ENCODE measurements at regions not wholly inside any gene's neighbourhood (a gene's known extent, or its start where the extent isn't known, plus 50 kb on each side); places are given as distances from the start of the nearest gene placed in this dataset.

DNA sequence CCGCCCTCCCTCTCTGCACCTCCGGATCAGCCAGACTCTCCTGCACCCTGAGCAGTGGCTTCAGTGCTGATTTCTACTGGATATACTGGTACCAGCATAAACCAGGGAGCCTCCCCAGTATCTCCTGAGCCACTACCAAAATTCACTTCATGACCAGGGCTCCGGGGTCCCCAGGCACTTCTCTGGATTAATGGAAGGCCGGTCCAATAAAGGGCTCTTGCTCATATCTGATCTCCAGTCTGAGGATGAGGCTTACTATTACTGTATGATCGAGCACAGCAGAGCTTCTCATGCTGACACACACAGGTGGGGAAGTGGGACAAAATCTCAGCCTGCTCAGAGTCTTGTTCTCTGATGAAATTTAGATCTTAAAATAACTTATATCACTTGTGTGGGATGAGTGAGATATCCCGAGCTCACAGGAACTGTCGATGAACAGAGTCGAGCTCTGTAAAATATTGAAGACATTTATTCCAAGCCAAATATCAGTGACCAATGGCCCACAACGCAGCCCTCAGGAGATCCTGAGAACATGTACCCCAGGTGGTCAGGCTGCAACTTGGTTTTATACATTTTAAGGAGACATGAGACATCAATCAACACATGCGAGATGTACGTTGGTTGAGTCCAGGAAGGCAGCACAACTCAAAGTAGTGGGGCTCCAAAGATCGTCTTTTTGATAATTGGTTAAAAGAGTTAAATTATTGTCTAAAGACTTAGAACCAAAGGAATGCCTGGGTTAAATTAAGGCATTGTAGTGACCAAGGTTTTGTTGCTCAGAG is 93.0 kb upstream of the TOP3B start:
- DNase-seq (ENCODE audit: low spot score) = no peak

DNA sequence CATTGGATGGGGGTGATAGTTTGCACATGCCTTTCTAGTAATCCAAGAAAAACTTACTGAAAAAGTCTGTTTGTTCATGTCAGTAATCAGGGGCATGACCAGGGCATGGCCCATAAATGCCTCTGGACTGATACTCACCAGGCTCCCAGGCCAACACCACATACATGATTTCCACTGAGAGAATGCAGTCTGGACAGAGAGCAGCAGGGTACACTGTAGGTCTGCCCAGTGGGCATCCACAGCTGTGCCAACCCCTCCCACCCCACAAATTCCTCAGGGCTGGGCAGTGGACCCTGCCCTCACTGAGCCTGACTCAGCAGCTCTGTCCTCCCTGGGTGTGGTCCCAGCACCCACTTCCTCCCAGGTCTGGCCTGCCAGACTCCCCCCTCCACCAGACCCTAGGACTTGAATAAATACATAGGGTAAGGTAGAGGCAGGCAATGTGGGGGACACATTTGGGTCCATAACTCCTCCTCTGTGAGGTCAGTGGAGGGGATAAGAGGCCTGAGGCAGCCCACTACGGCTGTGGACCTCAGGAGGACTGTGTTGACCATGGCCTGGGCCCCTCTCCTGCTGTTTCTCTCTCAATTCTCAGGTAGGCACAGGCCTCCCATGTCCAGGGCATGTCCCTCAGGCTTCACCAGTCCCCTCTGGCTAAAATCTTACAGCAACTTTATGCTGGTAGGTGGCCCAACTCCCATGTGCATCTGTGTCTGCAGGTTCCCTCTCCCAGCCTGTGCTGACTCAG is 92.2 kb upstream of the TOP3B start:
- no peak for DNase-seq (ENCODE audit: low spot score)

DNA sequence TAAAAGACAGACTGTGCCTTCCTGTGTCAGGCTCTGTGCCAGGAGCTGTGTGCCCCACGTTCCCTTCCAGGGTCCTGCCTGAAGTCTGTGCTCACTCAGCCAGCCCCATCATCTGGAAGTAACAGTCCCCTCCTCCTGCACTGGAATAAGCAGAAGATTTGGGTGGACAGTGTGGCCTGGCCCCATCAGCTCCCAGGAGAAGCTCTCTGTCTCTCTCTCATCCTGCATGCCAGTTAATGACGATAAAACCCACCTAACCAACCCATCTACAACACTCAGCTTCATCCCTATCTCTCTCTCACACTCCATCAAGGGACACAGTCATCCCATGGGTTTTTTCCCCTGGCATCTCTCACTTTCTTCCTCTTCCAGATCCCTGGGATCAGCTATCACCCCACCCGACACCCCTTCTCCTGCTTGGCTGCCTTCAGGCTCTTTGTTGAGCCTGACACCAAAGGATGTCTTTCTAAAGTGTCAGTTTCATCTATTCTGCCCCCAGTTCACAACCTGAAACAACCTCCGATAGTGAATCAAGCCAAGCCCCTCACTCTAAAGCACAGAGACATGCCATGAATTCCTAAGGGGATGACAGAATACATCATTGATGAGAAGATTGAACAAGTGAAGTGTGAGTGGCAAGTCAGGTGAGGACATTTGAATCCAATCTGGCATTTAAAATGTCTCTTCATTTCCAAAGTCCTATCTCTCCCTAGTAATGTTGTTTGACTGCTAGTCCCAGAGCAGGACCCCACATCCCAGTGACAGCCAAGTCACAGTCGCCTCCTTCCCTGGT is 91.4 kb upstream of the TOP3B start:
- no peak for DNase-seq (ENCODE audit: low spot score)

DNA sequence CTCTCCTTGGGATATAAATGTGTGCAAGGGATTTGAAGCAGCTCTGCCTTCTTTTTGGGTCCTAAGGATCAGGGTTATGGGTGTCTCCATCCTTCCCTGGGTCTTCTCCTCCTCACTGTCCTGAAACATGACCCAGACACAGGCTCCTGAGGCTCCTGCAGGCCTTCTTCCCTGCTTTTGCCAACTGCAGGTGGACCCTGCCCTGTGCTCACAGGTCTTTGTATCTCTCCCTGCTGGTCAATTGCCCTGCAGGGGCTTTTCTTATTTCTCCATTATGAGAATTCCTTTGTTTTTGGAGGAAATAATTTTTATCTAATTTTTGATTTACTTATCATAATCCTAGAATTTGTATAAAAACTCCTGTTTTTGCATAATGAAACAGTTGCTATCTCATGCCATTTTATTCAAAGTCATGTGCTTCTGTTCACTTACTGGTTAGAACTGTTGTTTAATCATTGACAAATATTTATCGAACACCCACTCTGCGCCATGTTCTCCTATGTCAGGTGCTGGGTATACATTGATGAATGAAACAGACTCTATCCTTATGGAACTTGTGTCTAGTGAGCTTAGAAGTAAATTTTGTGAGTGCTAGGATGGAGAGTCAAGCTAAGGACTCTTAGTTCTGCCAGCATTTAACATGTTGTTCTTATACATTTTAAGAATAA is 89.7 kb upstream of the TOP3B start:
- DNase-seq (ENCODE audit: low spot score) = no peak

DNA sequence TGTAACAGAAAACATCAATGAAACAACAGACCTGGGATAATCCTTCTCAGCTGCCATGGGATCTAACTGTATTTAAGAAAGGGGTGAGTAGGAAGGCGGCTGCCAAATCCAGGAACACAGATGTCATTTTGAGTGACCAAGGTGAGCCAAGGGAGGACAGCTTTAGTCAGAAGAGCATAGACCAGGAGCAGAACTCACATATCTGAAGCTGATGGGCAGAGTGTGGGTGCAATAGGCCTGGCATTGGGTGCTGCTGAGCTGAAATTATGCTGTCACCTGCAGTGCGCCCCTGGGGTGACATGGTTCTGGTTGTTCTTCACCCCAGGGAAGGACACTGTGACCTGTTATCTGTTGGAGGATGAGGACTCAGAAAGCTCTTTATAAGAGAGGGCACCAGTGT is 88.9 kb upstream of the TOP3B start:
- DNase-seq (ENCODE audit: low spot score) = no peak

DNA sequence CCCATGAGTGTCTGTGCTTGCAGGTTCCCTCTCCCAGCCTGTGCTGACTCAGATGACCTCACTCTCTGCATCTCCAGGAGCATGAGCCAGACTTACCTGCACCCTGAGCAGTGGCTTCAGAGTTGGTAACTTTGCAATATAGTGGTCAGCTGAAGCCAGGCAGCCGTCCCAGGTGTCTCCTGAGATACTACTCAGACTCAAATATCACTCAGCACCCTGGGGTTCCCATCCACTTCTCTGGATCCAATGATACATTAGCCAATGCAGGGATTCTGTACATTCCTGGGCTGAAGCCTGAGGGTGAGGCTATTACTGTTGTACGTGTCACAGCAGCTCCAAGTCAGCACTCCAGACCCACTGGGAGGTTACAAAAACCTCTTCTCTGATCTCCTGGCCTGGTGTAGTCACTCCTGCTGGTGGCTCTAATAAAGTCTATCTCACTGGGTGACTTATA is 87.8 kb upstream of the TOP3B start:
- no peak for DNase-seq (ENCODE audit: low spot score)

DNA sequence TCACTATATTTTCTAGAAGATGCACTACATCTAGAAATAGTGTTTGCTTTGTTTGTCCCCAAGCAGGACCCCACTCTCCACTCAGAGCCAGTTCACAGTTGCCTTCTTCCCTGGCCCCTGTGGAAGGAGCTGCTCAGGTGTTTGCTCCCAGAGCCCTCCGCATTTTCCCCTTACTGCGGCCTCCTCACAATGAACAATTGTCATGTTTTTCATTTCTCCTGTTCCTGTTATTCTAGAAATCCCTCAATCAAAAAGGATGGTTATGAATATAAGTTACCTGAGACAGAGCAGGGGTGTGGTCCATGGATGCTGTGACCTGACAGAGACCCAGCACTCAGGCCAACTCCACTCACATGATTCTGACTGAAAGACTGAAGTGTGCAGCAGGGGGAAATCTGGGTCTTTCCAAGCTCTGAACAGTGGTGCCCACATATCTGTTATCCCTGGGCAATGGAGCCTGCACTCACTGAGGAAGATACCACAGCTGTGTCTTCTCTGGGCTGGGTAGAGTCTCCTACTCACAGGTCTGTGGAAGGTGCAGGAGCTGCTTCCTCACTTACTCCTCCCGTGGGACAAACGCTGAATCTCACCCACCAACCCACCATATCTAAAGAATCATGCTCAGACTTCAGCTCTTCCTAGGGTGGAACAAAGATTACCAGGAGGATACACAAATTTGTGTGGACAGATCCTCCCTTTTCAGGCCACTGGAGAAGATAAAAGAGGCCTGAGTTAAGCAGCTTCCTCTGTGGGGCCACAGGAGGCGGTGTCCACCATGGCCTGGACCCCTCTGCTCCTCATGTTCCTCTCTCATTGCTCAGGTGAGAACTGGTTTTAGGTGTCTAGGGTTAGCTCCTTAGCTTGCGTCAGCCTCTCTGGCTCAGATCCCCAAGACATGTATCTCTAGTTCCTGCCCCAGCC is 87.1 kb upstream of the TOP3B start:
- no peak for DNase-seq (ENCODE audit: low spot score)

DNA sequence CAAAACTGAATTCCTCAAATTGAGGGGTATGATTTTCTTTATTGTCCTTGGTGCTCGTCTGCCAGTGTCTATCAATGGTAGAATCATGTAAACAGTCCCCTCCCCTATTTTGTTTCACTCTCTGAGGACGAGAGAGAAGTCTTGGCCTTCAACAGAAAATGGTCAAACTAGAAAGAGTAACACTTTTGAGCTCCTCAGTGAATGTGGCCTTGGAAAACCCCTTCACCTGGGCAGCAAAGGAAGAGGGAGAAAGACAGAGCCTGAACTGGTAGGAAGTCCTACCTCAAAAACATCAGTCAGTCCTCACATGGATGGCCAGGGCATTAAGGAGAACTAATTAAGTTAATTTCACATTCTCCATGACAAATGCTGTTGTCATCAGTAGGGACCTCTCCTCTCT is 86.1 kb upstream of the TOP3B start:
- DNase-seq (ENCODE audit: low spot score) = no peak

DNA sequence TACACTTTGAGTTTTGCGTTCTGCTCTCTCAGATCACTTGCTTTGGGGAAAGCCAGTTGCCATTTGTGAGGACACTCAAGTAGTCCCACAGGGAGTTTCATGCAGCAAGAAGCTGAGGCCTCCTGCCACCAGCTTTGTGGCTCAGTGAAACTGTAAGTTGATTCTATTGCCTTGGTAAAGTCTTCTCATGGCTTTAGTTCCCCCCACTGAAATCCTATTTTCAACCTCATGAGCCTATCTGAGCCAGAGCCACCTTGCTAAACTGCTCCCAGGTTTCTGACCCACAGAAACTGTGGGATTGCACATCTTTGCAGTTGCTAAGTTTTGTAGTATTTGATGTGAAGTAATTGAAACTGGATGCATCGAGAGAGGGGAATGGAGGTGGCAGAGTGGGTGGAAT is 85.4 kb upstream of the TOP3B start:
- no peak for DNase-seq (ENCODE audit: low spot score)

DNA sequence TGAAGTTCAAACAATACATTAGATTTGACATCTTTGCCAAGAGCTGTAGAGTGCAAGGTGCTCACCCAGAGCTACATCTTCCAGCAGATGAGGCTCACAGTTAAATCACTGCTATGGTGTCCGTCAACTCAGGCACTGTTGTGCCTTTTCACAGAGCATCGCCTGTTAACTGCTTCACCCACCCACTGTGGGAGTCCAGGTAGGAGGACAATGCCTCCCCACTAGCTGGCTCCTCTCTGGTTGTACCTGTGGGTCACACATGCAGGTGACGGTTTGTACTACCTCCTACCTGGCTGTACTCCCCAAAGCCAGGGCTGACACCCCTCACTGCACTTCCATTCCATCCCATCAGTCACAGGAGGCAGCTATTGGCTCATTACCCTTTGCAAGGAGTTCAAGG is 84.6 kb upstream of the TOP3B start:
- DNase-seq (ENCODE audit: low spot score) = no peak

DNA sequence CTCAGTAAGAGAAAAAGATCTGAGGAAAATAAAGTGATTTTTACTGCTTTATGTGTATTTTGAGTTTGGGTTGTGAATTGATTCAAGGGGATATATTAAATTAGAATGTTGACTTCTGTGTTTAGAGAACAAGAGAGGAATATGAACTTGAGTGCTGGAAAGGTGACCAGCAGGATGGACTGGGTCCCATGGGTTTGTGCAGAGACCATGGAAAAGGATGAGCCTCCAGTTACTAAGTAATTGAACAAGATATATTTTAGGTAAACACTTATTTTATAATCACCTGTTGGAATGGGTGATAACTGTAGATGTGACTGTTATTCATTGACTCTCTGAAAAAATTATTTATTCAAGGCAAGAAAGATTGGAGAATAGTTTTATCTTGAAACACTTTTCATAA is 82.0 kb upstream of the TOP3B start:
- DNase-seq (ENCODE audit: low spot score) = no peak

DNA sequence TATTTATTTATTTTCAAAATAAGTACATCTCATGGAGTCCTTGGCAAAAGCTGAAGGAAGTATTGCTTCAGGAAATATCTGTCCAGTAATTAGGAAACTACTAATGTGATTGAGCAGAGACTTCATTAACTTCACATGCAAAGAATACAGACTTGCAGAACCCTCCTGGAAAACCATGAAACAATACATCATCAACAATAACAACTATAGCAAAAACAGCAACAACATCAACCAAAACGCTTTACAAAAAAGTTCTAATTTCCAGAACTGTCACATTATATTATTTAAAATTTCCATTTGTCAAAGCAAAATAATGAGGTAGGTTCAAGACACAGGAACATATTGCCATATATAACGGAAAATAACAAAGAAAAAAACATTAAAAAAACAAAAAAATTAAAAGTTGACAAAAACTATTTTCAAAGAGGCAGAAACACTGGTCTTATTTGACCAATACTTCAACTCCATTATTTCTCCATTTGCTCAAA is 79.8 kb upstream of the TOP3B start:
- DNase-seq (ENCODE audit: low spot score) = no peak

DNA sequence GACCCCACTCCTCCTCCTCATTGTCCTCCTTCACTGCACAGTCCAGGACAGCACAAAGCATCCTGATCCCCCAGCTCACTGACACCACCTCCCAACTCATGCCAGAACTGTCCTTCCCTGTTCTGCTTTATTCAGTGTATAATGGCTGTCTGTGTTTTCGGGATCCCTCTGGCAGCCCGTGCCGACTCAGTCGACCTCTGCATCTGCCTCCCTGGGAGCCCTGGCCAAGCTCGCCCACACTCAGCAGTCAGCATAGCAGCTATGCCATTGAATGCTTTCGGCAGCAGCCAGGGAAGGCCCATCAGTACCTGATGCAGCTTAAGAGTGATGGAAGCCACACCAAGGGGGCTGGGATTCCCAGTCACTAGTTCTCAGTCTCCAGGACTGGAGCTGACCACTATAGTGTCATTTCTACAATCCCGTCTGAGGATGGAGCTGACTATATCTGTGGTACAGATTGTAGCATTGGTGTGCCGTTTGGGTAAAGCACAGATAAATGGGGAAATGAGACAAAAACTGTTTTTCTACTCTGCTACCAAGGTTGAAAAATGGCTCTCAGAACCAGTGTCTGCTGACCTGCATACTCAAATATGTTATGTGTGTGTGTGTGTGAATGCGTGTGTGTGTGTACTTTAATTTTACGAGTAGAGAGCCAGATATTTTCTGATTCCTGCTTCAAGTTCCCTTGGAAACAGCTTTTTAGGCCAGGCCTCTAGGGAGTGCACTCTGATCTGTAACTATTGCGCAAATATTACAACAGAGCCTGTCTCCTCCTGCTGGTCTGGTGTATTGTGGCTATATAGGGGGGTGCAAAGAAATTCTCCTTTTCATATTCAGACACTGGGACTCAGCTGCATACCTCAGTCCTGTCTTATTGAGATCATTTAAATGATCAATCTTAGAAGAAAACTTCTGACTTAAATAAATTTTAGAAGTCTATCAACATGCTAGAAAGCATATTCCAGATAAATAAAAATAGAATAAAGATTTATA is 78.8 kb upstream of the TOP3B start:
- DNase-seq (ENCODE audit: low spot score) = peak; percentile 75

DNA sequence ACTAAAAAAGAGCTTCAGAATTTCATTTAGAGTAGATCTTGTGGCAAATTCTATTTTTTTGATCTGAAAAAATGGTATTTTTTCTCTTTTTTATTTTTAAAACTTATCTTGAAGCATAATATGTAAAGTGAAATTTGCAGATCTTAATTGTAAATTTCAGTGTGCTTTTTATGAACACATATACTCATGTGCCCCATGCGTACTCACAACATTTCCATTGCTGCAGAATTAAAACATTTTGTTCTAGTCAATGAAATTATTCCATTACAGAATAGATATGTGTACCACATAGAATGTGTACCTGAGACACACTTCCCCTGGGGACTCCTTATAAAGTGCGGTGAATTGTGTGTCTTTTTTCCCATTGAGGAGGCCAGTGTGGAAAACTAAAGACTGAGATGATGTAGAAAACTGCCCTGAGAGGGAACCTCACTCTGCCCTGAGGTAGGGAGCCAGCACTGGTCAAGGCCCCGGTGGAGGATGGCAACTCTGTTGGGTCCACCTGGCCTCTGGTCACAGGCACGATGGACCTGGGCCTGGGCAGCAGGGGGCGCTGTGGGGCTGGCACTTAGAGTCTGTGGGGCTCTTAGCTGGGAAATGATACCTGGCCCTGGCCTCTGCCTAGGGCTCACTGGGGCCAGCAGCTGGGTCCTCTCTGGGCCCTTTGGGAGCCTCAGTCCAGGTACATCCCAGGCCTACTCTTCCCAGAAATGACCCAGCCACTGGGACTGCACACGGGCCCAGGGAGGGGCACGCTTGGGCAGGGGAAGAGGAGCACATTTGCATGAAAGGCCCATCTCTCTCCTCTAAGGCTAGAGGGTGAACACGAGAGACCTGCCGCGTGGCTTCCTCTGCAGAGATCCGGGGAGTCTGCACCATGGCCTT is 77.9 kb upstream of the TOP3B start:
- DNase-seq (ENCODE audit: low spot score) = peak; percentile 54

DNA sequence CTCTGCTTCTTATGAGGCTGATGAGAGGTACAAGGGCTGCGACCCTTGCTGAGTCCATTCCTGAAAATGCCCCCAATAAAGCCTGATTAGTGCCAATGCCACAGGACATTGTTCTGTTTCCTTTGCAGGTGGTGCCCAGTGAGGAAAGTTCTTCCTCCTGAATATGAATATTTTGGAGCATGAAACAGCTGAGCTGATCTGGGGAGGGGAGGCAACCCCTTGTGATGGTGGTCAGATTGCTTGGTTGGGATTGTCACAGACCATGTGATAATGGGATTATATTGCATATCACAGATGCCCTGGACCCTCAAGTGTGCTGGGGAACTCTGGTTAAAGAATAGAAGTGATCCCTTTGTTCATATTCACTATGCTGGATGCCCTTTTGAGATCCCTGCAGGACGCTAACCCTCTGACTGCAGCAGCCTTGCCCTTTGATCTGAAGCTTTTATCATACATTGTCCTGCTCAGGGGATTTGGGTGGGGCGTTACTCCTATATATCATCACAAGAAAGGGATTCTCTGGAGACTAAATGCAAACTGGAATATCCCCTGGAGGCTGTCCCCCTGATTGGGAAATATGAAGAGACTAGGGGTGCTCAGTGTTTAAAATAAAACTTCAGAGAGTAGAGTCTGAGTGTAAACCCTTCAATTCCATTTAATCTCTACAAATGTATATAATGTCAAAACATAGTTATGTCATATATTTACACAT is 76.9 kb upstream of the TOP3B start:
- DNase-seq (ENCODE audit: low spot score) = no peak

DNA sequence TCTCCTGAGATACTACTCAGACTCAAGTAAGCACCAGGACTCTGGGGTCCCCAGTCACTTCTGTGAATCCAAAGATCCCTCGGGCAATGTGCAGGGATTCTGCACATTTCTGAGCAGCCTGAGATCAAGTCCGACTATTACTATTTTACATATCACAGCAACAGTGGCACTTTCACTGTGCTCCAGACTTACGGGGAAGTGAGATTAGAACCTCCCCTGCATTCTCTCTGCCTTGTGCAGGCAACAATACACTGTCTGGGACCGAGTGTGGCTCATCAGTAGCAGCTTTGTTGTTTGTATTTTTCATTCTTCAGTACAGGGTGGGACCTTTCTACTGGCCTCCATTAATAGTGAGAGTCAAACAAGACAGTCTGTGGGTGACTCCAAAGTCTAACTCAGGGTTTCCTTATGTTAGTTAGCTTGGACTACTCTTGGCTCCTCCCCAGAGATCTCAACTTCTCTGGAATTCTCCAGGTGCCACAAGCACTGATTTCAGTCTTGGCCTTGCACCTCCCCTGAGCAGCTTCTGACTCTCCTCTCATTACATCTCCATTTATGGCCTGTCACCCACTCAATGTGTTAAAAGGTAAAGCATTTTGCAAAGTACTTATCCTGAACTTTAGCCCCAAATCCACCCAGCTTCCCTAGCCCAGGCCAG is 76.2 kb upstream of the TOP3B start:
- no peak for DNase-seq (ENCODE audit: low spot score)

DNA sequence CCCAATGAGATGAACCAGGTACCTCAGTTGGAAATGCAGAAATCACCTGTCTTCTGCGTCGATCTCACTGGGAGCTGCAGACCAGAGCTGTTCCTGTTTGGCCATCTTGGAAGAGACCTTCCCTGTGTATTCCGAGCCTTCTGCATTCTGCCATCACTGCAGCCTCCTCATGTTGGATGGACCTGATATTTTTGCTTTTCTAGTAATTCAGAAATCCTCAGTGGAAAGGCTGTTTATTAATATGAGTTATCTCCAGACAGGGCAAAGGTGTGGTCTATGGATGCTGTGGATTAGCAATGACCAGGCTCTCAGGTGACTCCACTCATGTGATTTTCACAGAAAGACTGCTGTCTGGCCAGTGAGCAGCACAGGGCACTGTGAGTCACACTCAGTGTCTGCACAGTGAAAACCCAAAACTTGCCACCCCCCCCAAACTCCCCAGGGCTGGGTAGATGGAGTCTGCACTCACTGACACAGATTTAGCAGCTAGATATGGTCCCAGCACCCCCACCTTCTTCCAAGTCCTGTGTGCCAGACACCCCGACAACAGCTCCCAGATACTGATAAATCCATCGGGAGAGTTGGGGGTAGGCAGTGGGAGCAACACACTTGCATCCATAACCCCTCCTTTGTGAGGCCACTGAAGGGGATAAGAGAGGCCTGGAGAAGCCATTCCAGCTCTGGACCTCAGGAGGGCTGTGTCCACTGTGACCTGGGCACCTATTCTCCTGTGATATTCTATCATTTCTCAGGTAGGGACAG is 75.2 kb upstream of the TOP3B start:
- no peak for DNase-seq (ENCODE audit: low spot score)

Measured in AG20443 (cell line).